IMR-90 (cell line): ENCODE measurements at regions not wholly inside any gene's neighbourhood (a gene's known extent, or its start where the extent isn't known, plus 50 kb on each side); places are given as distances from the start of the nearest gene placed in this dataset.

Experiments
- ATAC-seq: fragments of 200-7000 bp; cut with Tn5 transposase; 2 replicates; pipeline ENCODE4 v1.9.1; 2020; ENCODE audit warnings: low read depth, mild to moderate bottlenecking, moderate library complexity
- BruUV-seq: library from RNA; stranded (reverse); fragments of 400-500 nt; replicated peaks from 2 replicates; lab custom pipeline; 2021; lab: Mats Ljungman, UMichigan
- CTCF ChIA-PET: fragments of 300-600 bp; formaldehyde crosslinking; extraction: SDS; loops from one replicate; lab custom pipeline; 2021; ENCODE audit warnings: antibody characterized with exemption; lab: Yijun Ruan, JAX
- POLR2A ChIA-PET: fragments of 300-600 bp; sonication (Branson Sonifier 250); formaldehyde crosslinking; loops from one replicate; lab custom pipeline; 2022; ENCODE audit warnings: antibody characterized with exemption; ENCODE audit not compliant: unreplicated experiment; lab: Charles Lee
- DNase-seq: peaks from one replicate; pipeline ENCODE4 v3.0.0; 2013
- H2AFZ ChIP-seq: replicated peaks from 2 replicates; pipeline ENCODE3; 2013; ENCODE audit warnings: low read length, mild to moderate bottlenecking; ENCODE audit not compliant: poor library complexity
- H2AK5ac ChIP-seq: 2 replicates; pipeline ENCODE4 v1.6.1; 2013; ENCODE audit warnings: low read depth, low read length, inconsistent platforms
- H2AK9ac ChIP-seq: replicated peaks from 2 replicates; pipeline ENCODE3; 2013; ENCODE audit warnings: mild to moderate bottlenecking, low read depth, low read length, moderate library complexity; ENCODE audit not compliant: poor library complexity
- H2BK120ac ChIP-seq: 2 replicates; pipeline ENCODE4 v1.6.1; 2013; ENCODE audit warnings: low read depth, low read length, inconsistent platforms
- H2BK15ac ChIP-seq: 3 replicates; pipeline ENCODE4 v1.6.1; 2013; ENCODE audit warnings: low read depth, low read length, inconsistent platforms
- H2BK20ac ChIP-seq: 2 replicates; pipeline ENCODE4 v1.6.1; 2013; ENCODE audit warnings: low read depth, mild to moderate bottlenecking, inconsistent platforms, low read length, moderate library complexity
- H2BK5ac ChIP-seq: 2 replicates; pipeline ENCODE4 v1.6.1; 2013; ENCODE audit warnings: mild to moderate bottlenecking, low read depth, low read length, inconsistent platforms; ENCODE audit not compliant: poor library complexity, severe bottlenecking
- H3K14ac ChIP-seq: replicated peaks from 2 replicates; pipeline ENCODE4 v1.6.1; 2013; ENCODE audit warnings: low read depth, low read length, inconsistent platforms
- H3K18ac ChIP-seq: 2 replicates; pipeline ENCODE4 v1.6.1; 2013; ENCODE audit warnings: low read depth, low read length, control low read depth
- H3K23ac ChIP-seq: 2 replicates; pipeline ENCODE4 v1.6.1; 2013; ENCODE audit warnings: low read depth, low read length, inconsistent platforms
- H3K27ac ChIP-seq: 2 replicates; pipeline ENCODE4 v1.5.1; 2013; ENCODE audit warnings: mild to moderate bottlenecking, control low read depth, low read length; ENCODE audit not compliant: insufficient read depth
- H3K27me3 ChIP-seq: 2 replicates; pipeline ENCODE4 v1.6.1; 2013; ENCODE audit warnings: low read length; ENCODE audit not compliant: control insufficient read depth, insufficient read depth
- H3K36me3 ChIP-seq: 2 replicates; pipeline ENCODE4 v1.6.1; 2013; ENCODE audit warnings: low read length, mixed read lengths; ENCODE audit not compliant: control insufficient read depth, insufficient read depth
- H3K4ac ChIP-seq: 2 replicates; pipeline ENCODE4 v1.6.1; 2013; ENCODE audit warnings: low read depth, low read length, inconsistent platforms
- H3K4me1 ChIP-seq: 2 replicates; pipeline ENCODE4 v1.6.1; 2013; ENCODE audit warnings: low read length, mixed read lengths; ENCODE audit not compliant: control insufficient read depth, insufficient read depth
- H3K4me2 ChIP-seq: 2 replicates; pipeline ENCODE4 v1.6.1; 2013; ENCODE audit warnings: low read depth, mild to moderate bottlenecking, control low read depth, low read length, moderate library complexity
- H3K4me3 ChIP-seq: 2 replicates; pipeline ENCODE4 v1.5.1; 2013; ENCODE audit warnings: low read depth, mild to moderate bottlenecking, control low read depth, low read length, moderate library complexity; ENCODE audit not compliant: insufficient read depth
- H3K56ac ChIP-seq: 2 replicates; pipeline ENCODE4 v1.6.1; 2013; ENCODE audit warnings: low read length, inconsistent platforms; ENCODE audit not compliant: insufficient read depth; ENCODE audit errors: extremely low read depth
- H3K79me1 ChIP-seq, 2 experiments: 2 replicates each; pipeline ENCODE4 v1.6.1; 2013; ENCODE audit warnings: low read length in 2 of 2, inconsistent platforms in 1 of 2, low read depth in 1 of 2
- H3K9ac ChIP-seq: 2 replicates; pipeline ENCODE4 v1.6.1; 2013; ENCODE audit warnings: low read depth, low read length, control low read depth
- H3K9me1 ChIP-seq: 2 replicates; pipeline ENCODE4 v1.6.1; 2013; ENCODE audit warnings: low read length, inconsistent platforms; ENCODE audit not compliant: insufficient read depth
- H3K9me3 ChIP-seq: 2 replicates; pipeline ENCODE4 v1.6.1; 2013; ENCODE audit warnings: low read length; ENCODE audit not compliant: control insufficient read depth, insufficient read depth
- H4K20me1 ChIP-seq: 2 replicates; pipeline ENCODE4 v1.6.1; 2013; ENCODE audit warnings: low read length, inconsistent platforms; ENCODE audit not compliant: insufficient read depth
- H4K5ac ChIP-seq: 2 replicates; pipeline ENCODE4 v1.6.1; 2013; ENCODE audit warnings: mild to moderate bottlenecking, low read depth, low read length, control low read depth
- H4K8ac ChIP-seq, 2 experiments: 2 replicates each; pipeline ENCODE4 v1.6.1; 2013; ENCODE audit warnings: low read depth in 2 of 2, low read length in 2 of 2, control low read depth in 1 of 2, inconsistent platforms in 1 of 2
- H4K91ac ChIP-seq: 2 replicates; pipeline ENCODE4 v1.6.1; 2013; ENCODE audit warnings: low read depth, low read length, inconsistent platforms; ENCODE audit not compliant: insufficient read depth
- CEBPB ChIP-seq: IDR thresholded peaks from 2 replicates; pipeline ENCODE4 v1.6.1; 2012; ENCODE audit warnings: low read depth, low read length, improper control_type of control experiment
- CHD1 ChIP-seq: IDR thresholded peaks from 2 replicates; pipeline ENCODE4 v1.6.1; 2012; ENCODE audit warnings: low read depth, low read length, improper control_type of control experiment
- CTCF ChIP-seq: conservative IDR thresholded peaks from 2 replicates; pipeline ENCODE4 v1.5.1; 2012; ENCODE audit warnings: mild to moderate bottlenecking, low read depth, low read length, improper control_type of control experiment
- MAFK ChIP-seq: IDR thresholded peaks from 2 replicates; pipeline ENCODE4 v1.6.1; 2012; ENCODE audit warnings: low read depth, low read length, improper control_type of control experiment
- MAZ ChIP-seq: IDR thresholded peaks from 2 replicates; pipeline ENCODE4 v1.6.1; 2012; ENCODE audit warnings: low read depth, mild to moderate bottlenecking, low read length, improper control_type of control experiment, moderate library complexity, borderline replicate concordance
- NFE2L2 ChIP-seq: fragments of 150-350 bp; IDR thresholded peaks from 2 replicates; pipeline ENCODE4 v1.6.1; 2016; ENCODE audit warnings: low read depth, mild to moderate bottlenecking, low read length
- RFX5 ChIP-seq: IDR thresholded peaks from 2 replicates; pipeline ENCODE4 v1.8.0; 2012; ENCODE audit warnings: low read depth, mild to moderate bottlenecking, low read length, moderate library complexity
- WGBS, 2 experiments: methylation state at CpG; one replicate each; pipeline versions ENCODE4 v1.1.5 to v1.1.7; 2013; ENCODE audit warnings: missing lambda C conversion rate in 2 of 2; ENCODE audit not compliant: insufficient read length in 1 of 2; ENCODE audit errors: extremely low coverage in 2 of 2; 5-methylcytosine and 5-hydroxymethylcytosine counted together
- dilution Hi-C: fragments of 300-500 bp; cut with HindIII; formaldehyde crosslinking; loops from one replicate; pipeline ENCODE4 v1.14.3; 2018; ENCODE audit warnings: low sequenced_read_pairs; ENCODE audit not compliant: unreplicated experiment
- in situ Hi-C: fragments of 300-500 bp; cut with MboI; formaldehyde crosslinking; loops from 3 replicates; pipeline ENCODE4 v1.14.3; 2019; ENCODE audit warnings: low sequenced_read_pairs, inconsistent platforms, mixed read lengths
- intact Hi-C: fragments of 100-400 bp; cut with micrococcal nuclease; formaldehyde crosslinking; loops from 2 replicates; pipeline ENCODE4 v1.10.0; 2022
- TF ChIP-seq, protein P1 (sequence below): fragments of 150-350 bp; IDR thresholded peaks from 2 replicates; pipeline ENCODE4 v1.6.1; 2017; ENCODE audit warnings: mild to moderate bottlenecking, antibody characterized with exemption, low read length, low read depth
- TF ChIP-seq, protein P2 (sequence below): fragments of 150-350 bp; IDR thresholded peaks from 2 replicates; pipeline ENCODE4 v1.6.1; 2016; ENCODE audit warnings: low read depth, mild to moderate bottlenecking, low read length, moderate library complexity, borderline replicate concordance

- no peak overlapping the region for H3K4me3 ChIP-seq
- H3K79me1 ChIP-seq = no peaks in the 10 kb centered on the region
- H3K9me1 ChIP-seq = no peaks in the 10 kb centered on the region
- no peak overlapping the region for H4K91ac ChIP-seq
- H2AFZ ChIP-seq = no peak overlapping the region
- ChIA-PET POLR2A (no interaction called here), CTCF (no interaction called here)
- no peak overlapping the region for H4K5ac ChIP-seq
- H3K36me3 ChIP-seq = no peaks in the 10 kb centered on the region
- DNase-seq (no peak), ATAC-seq (no peak)
- intact Hi-C loops = no loop called here
- H4K8ac ChIP-seq = no peak overlapping the region
- no peak overlapping the region for H3K18ac ChIP-seq
- no TSS peak for BruUV-seq
- H3K9me3 ChIP-seq = peaks cover 12% of the 10 kb centered on the region
- dilution Hi-C loops = no loop called here
- no peak overlapping the region for H2BK5ac ChIP-seq
- no peak overlapping the region for H3K23ac ChIP-seq
- no peaks in the 10 kb centered on the region for H3K27me3 ChIP-seq
- no peak overlapping the region for H3K56ac ChIP-seq
- H2BK20ac ChIP-seq = no peak overlapping the region
- no peak for TF ChIP-seq MAFK
- TF ChIP-seq CEBPB = no peak
- TF ChIP-seq RFX5 = no peak
- TF ChIP-seq, protein P1, sequence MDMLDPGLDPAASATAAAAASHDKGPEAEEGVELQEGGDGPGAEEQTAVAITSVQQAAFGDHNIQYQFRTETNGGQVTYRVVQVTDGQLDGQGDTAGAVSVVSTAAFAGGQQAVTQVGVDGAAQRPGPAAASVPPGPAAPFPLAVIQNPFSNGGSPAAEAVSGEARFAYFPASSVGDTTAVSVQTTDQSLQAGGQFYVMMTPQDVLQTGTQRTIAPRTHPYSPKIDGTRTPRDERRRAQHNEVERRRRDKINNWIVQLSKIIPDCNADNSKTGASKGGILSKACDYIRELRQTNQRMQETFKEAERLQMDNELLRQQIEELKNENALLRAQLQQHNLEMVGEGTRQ = no peak
- no peak for TF ChIP-seq NFE2L2
- no peak for TF ChIP-seq CTCF
- TF ChIP-seq MAZ = no peak
- TF ChIP-seq, protein P2, sequence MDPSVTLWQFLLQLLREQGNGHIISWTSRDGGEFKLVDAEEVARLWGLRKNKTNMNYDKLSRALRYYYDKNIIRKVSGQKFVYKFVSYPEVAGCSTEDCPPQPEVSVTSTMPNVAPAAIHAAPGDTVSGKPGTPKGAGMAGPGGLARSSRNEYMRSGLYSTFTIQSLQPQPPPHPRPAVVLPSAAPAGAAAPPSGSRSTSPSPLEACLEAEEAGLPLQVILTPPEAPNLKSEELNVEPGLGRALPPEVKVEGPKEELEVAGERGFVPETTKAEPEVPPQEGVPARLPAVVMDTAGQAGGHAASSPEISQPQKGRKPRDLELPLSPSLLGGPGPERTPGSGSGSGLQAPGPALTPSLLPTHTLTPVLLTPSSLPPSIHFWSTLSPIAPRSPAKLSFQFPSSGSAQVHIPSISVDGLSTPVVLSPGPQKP = no peak
- no peak for TF ChIP-seq CHD1
- H3K4ac ChIP-seq = no peak overlapping the region
- H3K9ac ChIP-seq = no peak overlapping the region
- no peak overlapping the region for H2BK15ac ChIP-seq
- no peak overlapping the region for H2AK9ac ChIP-seq
- 67% methylated on average over 3 of the region's 4 CpGs; no CpG with 5 or more reads in 1 of the 2 experiments for WGBS, 2 experiments
- H3K4me2 ChIP-seq = no peak overlapping the region
- no peak overlapping the region for H3K14ac ChIP-seq
- in situ Hi-C loops = no loop called here
- no peak overlapping the region for H2AK5ac ChIP-seq
- no peaks in the 10 kb centered on the region for H3K4me1 ChIP-seq
- no peaks in the 10 kb centered on the region for H4K20me1 ChIP-seq
- H3K27ac ChIP-seq = no peak overlapping the region
- no peak overlapping the region for H2BK120ac ChIP-seq
These were observed 1049.6 kb downstream of the TRHDE start for GRCh38 chr12:73321776-73322175.
